22Rv1 (cell line): ENCODE measurements at regions not wholly inside any gene's neighbourhood (a gene's known extent, or its start where the extent isn't known, plus 50 kb on each side); places are given as distances from the start of the nearest gene placed in this dataset.

Experiments
- H3K27ac ChIP-seq: fragments of 450-650 bp; 2 replicates; pipeline ENCODE4 v1.5.1; 2017
- CTCF ChIP-seq: fragments of 450-650 bp; IDR thresholded peaks from 2 replicates; pipeline ENCODE4 v1.5.1; 2017; ENCODE audit warnings: mild to moderate bottlenecking
- ZFX ChIP-seq: fragments of 450-650 bp; IDR thresholded peaks from 2 replicates; pipeline ENCODE4 v1.6.1; 2017; ENCODE audit warnings: antibody characterized with exemption, borderline replicate concordance

GRCh38 chr10:64463406-64463805, 942.2 kb downstream of the REEP3 start:
- H3K27ac ChIP-seq, result no peak overlapping the region
- TF ChIP-seq CTCF, result no peak
- no peak for TF ChIP-seq ZFX

GRCh38 chr10:64465653-64466052, 944.5 kb downstream of the REEP3 start:
- TF ChIP-seq CTCF (no peak), ZFX (no peak)
- no peak overlapping the region for H3K27ac ChIP-seq

GRCh38 chr10:64468219-64468618, 947.0 kb downstream of the REEP3 start:
- TF ChIP-seq ZFX (no peak), CTCF (no peak)
- no peak overlapping the region for H3K27ac ChIP-seq

GRCh38 chr10:64476506-64476905, 955.3 kb downstream of the REEP3 start:
- TF ChIP-seq CTCF (no peak), ZFX (no peak)
- H3K27ac ChIP-seq, result no peak overlapping the region

GRCh38 chr10:64477791-64478190, 956.6 kb downstream of the REEP3 start:
- no peak overlapping the region for H3K27ac ChIP-seq
- TF ChIP-seq CTCF (no peak), ZFX (no peak)

GRCh38 chr10:64484811-64485330, 963.7 kb downstream of the REEP3 start:
- no peak for TF ChIP-seq CTCF
- TF ChIP-seq ZFX, result no peak
- no peak overlapping the region for H3K27ac ChIP-seq

- TF ChIP-seq CTCF (no peak), ZFX (no peak)
- no peak overlapping the region for H3K27ac ChIP-seq
Measured at GRCh38 chr10:64486149-64486548, 964.9 kb downstream of the REEP3 start.
